SK-N-SH treated with all-trans-retinoic acid at 6 μM for 48 hours (cell line): ENCODE measurements at regions not wholly inside any gene's neighbourhood (a gene's known extent, or its start where the extent isn't known, plus 50 kb on each side); places are given as distances from the start of the nearest gene placed in this dataset.

ENCODE experiments used
- ATAC-seq: fragments of 200-7000 bp; cut with Tn5 transposase; 3 replicates; pipeline ENCODE4 v1.9.1; 2020; ENCODE audit warnings: mild to moderate bottlenecking, moderate library complexity
- ARNTL ChIP-seq: fragments of 450-650 bp; formaldehyde crosslinking; IDR thresholded peaks from 2 replicates; pipeline ENCODE4 v1.5.0; 2020; ENCODE audit warnings: low read depth, mild to moderate bottlenecking, moderate library complexity, borderline replicate concordance
- BACH2 ChIP-seq: fragments of 250-450 bp; sonication (Bioruptor Pico); IDR thresholded peaks from 2 replicates; pipeline ENCODE4 v1.9.0; 2021; ENCODE audit warnings: mild to moderate bottlenecking, borderline replicate concordance
- CSDC2 ChIP-seq: fragments of 250-450 bp; sonication (Bioruptor Pico); IDR thresholded peaks from 2 replicates; pipeline ENCODE4 v1.5.0; 2020; ENCODE audit warnings: mild to moderate bottlenecking, moderate library complexity
- ESRRG ChIP-seq: fragments of 250-450 bp; sonication (Bioruptor Pico); IDR thresholded peaks from 2 replicates; pipeline ENCODE4 v1.6.1; 2021; ENCODE audit warnings: mild to moderate bottlenecking
- GLIS3 ChIP-seq: fragments of 250-450 bp; sonication (Bioruptor Pico); IDR thresholded peaks from 2 replicates; pipeline ENCODE4 v1.5.0; 2020; ENCODE audit warnings: mild to moderate bottlenecking, moderate library complexity
- ISL1 ChIP-seq: fragments of 250-450 bp; sonication (Bioruptor Pico); IDR thresholded peaks from 2 replicates; pipeline ENCODE4 v2.1.2; 2022; ENCODE audit warnings: mild to moderate bottlenecking, moderate library complexity
- OSR1 ChIP-seq: fragments of 250-450 bp; sonication (Bioruptor Pico); IDR thresholded peaks from 2 replicates; pipeline ENCODE4 v1.8.0; 2022; ENCODE audit warnings: moderate library complexity, mild to moderate bottlenecking, inconsistent platforms
- PPARA ChIP-seq: fragments of 250-450 bp; sonication (Bioruptor Pico); IDR thresholded peaks from 2 replicates; pipeline ENCODE4 v1.5.0; 2020; ENCODE audit warnings: mild to moderate bottlenecking, borderline replicate concordance
- RARB ChIP-seq: fragments of 250-450 bp; sonication (Bioruptor Pico); IDR thresholded peaks from 2 replicates; pipeline ENCODE4 v1.8.0; 2021; ENCODE audit warnings: mild to moderate bottlenecking, moderate library complexity
- SNAI2 ChIP-seq: fragments of 250-450 bp; sonication (Bioruptor Pico); IDR thresholded peaks from 2 replicates; pipeline ENCODE4 v1.5.0; 2020; ENCODE audit warnings: mild to moderate bottlenecking, moderate library complexity
- TCF4 ChIP-seq: fragments of 250-450 bp; sonication (Bioruptor Pico); IDR thresholded peaks from 2 replicates; pipeline ENCODE4 v1.8.0; 2021; ENCODE audit warnings: mild to moderate bottlenecking, moderate library complexity, borderline replicate concordance
- ZC3H10 ChIP-seq: fragments of 250-450 bp; sonication (Bioruptor Pico); IDR thresholded peaks from 2 replicates; pipeline ENCODE4 v1.5.1; 2021; ENCODE audit warnings: mild to moderate bottlenecking, moderate library complexity
- ZFP3 ChIP-seq: fragments of 250-450 bp; sonication (Bioruptor Pico); IDR thresholded peaks from 2 replicates; pipeline ENCODE4 v1.5.0; 2020; ENCODE audit warnings: mild to moderate bottlenecking, moderate library complexity
- ZFP30 ChIP-seq: fragments of 450-650 bp; formaldehyde crosslinking; IDR thresholded peaks from 2 replicates; pipeline ENCODE4 v1.5.0; 2022; ENCODE audit warnings: mild to moderate bottlenecking, moderate library complexity
- ZNF565 ChIP-seq: fragments of 450-650 bp; formaldehyde crosslinking; conservative IDR thresholded peaks from 2 replicates; pipeline ENCODE4 v1.5.0; 2020; ENCODE audit warnings: low read depth, mild to moderate bottlenecking, moderate library complexity
- ZNF70 ChIP-seq: fragments of 450-650 bp; formaldehyde crosslinking; IDR thresholded peaks from 2 replicates; pipeline ENCODE4 v1.5.0; 2020; ENCODE audit warnings: mild to moderate bottlenecking, moderate library complexity
- TF ChIP-seq, protein P1 (sequence below): fragments of 250-450 bp; sonication (Bioruptor Pico); IDR thresholded peaks from 2 replicates; pipeline ENCODE4 v1.5.0; 2020; ENCODE audit warnings: mild to moderate bottlenecking, moderate library complexity
- TF ChIP-seq, protein P2 (sequence below): fragments of 250-450 bp; sonication (Bioruptor Pico); IDR thresholded peaks from 2 replicates; pipeline ENCODE4 v1.8.0; 2021; ENCODE audit warnings: low read depth, mild to moderate bottlenecking, moderate library complexity, borderline replicate concordance
- TF ChIP-seq, protein P3 (sequence below): fragments of 250-450 bp; sonication (Bioruptor Pico); IDR thresholded peaks from 2 replicates; pipeline ENCODE4 v1.5.1; 2020; ENCODE audit warnings: low read depth, mild to moderate bottlenecking, moderate library complexity
- TF ChIP-seq, protein P4 (sequence below): fragments of 250-450 bp; sonication (Bioruptor Pico); IDR thresholded peaks from 2 replicates; pipeline ENCODE4 v1.5.1; 2021; ENCODE audit warnings: mild to moderate bottlenecking, moderate library complexity

DNA sequence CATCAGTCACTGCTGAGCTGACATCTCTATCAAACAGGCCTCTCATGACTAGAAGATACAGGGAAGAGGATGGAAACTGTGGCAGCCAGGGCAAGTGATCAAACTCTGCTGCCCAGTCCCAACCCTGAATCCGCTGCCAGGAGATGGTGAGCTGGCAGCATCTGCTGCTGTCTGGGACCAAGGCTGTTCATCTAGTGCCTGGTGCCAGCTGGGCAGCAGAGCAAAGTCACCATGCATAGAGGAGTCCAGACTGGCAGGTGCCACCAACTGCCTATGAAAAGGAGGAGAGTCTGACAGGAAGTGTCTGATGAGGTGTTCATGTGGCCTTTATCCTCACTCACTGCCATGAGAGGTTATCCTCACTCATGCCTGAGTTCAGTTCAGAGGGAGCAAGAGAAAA lies 518.9 kb downstream of the MID1IP1 start:
- ATAC-seq = no peak
- TF ChIP-seq ZNF565 (CRISPR knock-in tag) (no peak), TCF4 (no peak), ZC3H10 (no peak), ISL1 (CRISPR knock-in tag) (no peak), OSR1 (CRISPR knock-in tag) (no peak), RARB (no peak), ZFP30 (no peak), ZFP3 (no peak)
- TF ChIP-seq, protein P1, sequence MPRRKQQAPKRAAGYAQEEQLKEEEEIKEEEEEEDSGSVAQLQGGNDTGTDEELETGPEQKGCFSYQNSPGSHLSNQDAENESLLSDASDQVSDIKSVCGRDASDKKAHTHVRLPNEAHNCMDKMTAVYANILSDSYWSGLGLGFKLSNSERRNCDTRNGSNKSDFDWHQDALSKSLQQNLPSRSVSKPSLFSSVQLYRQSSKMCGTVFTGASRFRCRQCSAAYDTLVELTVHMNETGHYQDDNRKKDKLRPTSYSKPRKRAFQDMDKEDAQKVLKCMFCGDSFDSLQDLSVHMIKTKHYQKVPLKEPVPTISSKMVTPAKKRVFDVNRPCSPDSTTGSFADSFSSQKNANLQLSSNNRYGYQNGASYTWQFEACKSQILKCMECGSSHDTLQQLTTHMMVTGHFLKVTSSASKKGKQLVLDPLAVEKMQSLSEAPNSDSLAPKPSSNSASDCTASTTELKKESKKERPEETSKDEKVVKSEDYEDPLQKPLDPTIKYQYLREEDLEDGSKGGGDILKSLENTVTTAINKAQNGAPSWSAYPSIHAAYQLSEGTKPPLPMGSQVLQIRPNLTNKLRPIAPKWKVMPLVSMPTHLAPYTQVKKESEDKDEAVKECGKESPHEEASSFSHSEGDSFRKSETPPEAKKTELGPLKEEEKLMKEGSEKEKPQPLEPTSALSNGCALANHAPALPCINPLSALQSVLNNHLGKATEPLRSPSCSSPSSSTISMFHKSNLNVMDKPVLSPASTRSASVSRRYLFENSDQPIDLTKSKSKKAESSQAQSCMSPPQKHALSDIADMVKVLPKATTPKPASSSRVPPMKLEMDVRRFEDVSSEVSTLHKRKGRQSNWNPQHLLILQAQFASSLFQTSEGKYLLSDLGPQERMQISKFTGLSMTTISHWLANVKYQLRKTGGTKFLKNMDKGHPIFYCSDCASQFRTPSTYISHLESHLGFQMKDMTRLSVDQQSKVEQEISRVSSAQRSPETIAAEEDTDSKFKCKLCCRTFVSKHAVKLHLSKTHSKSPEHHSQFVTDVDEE (CRISPR knock-in tag) = no peak
- TF ChIP-seq, protein P2, sequence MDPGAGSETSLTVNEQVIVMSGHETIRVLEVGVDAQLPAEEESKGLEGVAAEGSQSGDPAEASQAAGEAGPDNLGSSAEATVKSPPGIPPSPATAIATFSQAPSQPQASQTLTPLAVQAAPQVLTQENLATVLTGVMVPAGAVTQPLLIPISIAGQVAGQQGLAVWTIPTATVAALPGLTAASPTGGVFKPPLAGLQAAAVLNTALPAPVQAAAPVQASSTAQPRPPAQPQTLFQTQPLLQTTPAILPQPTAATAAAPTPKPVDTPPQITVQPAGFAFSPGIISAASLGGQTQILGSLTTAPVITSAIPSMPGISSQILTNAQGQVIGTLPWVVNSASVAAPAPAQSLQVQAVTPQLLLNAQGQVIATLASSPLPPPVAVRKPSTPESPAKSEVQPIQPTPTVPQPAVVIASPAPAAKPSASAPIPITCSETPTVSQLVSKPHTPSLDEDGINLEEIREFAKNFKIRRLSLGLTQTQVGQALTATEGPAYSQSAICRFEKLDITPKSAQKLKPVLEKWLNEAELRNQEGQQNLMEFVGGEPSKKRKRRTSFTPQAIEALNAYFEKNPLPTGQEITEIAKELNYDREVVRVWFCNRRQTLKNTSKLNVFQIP (CRISPR knock-in tag) = no peak

- no peak for ATAC-seq
- TF ChIP-seq PPARA (CRISPR knock-in tag) (no peak), CSDC2 (CRISPR knock-in tag) (no peak), TCF4 (no peak), ZC3H10 (no peak), ARNTL (CRISPR knock-in tag) (no peak), OSR1 (CRISPR knock-in tag) (no peak), RARB (no peak), GLIS3 (no peak), SNAI2 (no peak), ESRRG (no peak), BACH2 (no peak)
- TF ChIP-seq, protein P2 (CRISPR knock-in tag) = no peak
These were observed 521.2 kb downstream of the MID1IP1 start for GRCh38 chrX:39322496-39322895.

- no peak for ATAC-seq
- no peak for TF ChIP-seq ZFP3
- TF ChIP-seq, protein P3, sequence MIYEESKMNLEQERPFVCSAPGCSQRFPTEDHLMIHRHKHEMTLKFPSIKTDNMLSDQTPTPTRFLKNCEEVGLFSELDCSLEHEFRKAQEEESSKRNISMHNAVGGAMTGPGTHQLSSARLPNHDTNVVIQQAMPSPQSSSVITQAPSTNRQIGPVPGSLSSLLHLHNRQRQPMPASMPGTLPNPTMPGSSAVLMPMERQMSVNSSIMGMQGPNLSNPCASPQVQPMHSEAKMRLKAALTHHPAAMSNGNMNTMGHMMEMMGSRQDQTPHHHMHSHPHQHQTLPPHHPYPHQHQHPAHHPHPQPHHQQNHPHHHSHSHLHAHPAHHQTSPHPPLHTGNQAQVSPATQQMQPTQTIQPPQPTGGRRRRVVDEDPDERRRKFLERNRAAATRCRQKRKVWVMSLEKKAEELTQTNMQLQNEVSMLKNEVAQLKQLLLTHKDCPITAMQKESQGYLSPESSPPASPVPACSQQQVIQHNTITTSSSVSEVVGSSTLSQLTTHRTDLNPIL = no peak
- TF ChIP-seq, protein P1 (CRISPR knock-in tag) = no peak
- TF ChIP-seq ESRRG = no peak
- no peak for TF ChIP-seq BACH2
- TF ChIP-seq RARB = no peak
- no peak for TF ChIP-seq ISL1 (CRISPR knock-in tag)
- no peak for TF ChIP-seq ZNF70 (CRISPR knock-in tag)
- TF ChIP-seq, protein P4, sequence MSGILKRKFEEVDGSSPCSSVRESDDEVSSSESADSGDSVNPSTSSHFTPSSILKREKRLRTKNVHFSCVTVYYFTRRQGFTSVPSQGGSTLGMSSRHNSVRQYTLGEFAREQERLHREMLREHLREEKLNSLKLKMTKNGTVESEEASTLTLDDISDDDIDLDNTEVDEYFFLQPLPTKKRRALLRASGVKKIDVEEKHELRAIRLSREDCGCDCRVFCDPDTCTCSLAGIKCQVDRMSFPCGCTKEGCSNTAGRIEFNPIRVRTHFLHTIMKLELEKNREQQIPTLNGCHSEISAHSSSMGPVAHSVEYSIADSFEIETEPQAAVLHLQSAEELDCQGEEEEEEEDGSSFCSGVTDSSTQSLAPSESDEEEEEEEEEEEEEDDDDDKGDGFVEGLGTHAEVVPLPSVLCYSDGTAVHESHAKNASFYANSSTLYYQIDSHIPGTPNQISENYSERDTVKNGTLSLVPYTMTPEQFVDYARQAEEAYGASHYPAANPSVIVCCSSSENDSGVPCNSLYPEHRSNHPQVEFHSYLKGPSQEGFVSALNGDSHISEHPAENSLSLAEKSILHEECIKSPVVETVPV (CRISPR knock-in tag) = no peak
- TF ChIP-seq ZFP30 = no peak
- TF ChIP-seq GLIS3 = no peak
These were observed 523.1 kb downstream of the MID1IP1 start for GRCh38 chrX:39324233-39324930.
